CD4-positive, alpha-beta T cell treated with Interleukin-6 for 4 hours (primary cell): ENCODE measurements at regions not wholly inside any gene's neighbourhood (a gene's known extent, or its start where the extent isn't known, plus 50 kb on each side); places are given as distances from the start of the nearest gene placed in this dataset.

Source experiments
- DNase-seq: peaks from one replicate; pipeline ENCODE4 v3.0.0-alpha.2; 2020; ENCODE audit warnings: mixed read lengths

DNA sequence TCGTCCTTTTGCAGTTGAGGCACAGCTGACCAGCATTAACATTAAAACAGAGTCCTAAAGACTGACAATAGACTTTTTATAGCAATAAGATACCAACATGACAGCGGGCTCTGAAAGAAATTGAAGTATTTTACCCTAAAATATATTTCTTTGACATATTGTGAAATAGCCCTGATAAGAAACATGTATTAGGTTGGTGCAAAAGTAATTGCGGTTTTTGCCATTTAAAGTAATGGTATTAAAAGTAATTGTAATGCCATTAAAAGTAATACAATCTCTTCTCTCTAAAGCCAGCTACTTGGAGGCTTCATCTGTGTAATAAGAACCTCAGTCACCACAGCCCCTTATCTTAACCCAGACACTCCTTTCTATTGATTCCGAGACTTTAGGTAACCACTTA lies 394.6 kb downstream of the PREX1 start:
- DNase-seq = no peak

DNA sequence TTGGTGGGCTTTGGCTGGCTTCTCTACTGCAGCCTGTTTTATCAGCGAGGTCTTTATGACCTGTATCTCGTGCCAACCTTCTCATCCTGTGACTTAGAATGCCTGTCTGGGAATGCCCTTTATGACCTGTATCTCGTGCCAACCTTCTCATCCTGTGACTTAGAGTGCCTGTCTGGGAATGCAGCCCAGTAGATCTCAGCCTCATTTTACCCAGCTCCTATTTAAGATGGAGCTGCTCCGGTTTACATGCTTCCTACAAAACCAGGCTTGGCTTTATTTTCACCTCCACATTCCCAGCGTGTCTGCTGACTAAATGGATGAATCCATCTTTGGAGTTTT lies 395.3 kb downstream of the PREX1 start:
- no peak for DNase-seq

DNA sequence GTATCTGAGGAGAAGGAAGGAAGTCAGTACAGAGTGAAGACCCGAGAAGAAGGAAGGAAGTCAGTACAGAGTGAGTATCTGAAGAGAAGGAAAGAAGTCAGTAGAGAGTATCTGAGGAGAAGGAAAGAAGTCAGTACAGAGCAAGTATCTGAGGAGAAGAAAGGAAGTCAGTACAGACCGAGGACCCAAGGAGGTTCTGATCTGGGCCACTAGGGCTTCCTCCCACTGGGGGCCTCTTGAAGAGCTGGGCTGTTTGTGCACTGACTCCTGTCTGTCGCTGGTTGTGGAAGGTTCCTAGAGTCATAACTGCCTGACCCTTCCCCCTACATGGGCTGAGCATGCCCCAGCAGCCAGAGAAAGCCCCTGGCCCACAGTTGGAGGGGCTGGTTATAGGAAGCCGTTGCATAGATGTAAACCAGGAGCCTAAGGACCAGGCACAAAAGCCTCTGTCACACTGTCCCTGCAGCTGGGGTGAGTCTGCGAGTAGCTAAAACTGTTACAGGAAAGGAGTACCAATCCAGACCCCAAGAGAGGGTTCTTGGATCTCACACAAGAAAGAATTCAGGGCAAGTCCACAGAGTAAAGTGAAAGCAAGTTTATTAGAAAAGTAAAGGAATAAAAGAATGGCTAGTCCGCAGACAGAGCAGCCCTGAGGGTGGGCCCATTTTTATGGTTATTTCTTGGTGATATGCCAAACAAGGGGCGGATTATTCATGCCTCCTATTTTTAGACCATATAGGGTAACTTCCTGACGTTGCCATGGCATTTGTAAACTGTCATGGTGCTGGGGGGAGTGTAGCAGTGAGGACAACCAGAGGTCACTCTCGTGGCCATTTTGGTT lies 395.9 kb downstream of the PREX1 start:
- no peak for DNase-seq

DNA sequence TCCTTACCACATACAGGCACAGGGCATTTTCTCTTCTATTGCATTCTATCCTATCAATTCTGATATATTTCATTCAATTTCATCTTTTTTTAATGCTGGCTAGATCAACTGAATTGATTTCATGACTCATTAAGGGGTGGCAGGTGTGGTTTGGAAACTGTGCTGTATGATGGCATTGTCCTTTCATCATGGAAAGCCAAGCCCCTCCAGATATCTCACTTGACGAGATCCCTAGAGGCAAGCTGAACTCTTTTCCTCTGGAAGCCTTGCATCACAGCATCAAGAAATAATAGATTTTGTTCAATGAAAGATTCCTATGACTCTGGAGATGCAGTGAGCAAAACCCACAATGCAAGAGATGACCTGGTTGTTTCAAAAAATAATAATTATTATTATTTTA lies 401.2 kb downstream of the PREX1 start:
- no peak for DNase-seq

DNA sequence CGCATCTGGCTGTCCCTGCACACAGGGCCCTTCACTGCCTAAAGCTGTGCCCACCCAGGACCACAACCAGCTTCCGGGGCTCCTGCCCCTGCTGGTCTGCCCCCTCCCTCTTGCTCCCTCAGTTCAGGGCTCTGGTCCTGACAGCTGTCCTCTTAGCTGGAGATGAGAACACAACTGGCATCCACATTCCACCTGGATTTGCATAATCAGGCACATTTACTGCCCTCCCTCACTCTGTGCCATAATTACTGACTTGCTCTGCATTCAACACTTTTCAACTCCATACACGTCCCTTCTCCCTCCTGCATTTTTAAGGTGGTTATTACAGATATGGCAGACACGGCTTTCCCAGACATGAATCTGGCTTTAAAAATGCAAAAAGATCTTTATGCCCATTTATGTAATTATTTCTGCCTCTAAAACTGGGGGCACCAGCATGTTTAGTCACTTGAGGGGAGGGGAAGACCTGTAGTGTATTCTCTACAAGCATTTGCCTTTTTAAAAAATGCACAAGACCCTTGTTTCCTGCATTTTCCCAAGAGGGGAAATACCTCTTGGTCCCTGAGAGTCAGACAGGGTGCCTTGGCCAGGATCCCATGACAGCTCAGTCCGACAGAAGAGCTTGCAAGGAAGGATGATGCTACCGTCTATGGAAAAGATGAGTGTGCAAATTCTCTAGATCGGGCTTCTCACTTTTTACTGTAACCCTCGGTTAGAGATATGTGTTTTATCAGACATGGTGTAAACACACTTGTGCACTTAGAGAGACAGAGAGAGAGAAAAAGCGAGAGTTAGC lies 401.8 kb downstream of the PREX1 start:
- no peak for DNase-seq

DNA sequence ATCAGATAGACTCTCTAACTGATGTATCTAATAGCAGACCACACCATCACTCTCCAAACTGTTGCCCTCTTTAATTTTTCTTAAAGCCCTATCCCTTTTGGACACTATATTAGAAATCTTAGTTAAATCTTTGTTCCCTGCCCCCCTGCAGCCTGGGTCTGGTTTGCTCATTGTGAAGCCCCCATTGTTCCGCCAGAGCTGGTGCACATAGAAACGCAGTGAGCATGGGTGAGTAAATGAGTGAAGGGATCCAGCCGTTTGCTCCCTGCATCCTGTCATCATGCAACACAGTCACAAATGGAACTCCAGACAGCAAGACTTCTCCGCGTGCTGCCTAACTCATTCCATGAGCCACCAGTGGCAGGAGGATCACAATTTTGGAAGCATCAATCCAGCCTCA lies 402.5 kb downstream of the PREX1 start:
- DNase-seq = no peak

DNA sequence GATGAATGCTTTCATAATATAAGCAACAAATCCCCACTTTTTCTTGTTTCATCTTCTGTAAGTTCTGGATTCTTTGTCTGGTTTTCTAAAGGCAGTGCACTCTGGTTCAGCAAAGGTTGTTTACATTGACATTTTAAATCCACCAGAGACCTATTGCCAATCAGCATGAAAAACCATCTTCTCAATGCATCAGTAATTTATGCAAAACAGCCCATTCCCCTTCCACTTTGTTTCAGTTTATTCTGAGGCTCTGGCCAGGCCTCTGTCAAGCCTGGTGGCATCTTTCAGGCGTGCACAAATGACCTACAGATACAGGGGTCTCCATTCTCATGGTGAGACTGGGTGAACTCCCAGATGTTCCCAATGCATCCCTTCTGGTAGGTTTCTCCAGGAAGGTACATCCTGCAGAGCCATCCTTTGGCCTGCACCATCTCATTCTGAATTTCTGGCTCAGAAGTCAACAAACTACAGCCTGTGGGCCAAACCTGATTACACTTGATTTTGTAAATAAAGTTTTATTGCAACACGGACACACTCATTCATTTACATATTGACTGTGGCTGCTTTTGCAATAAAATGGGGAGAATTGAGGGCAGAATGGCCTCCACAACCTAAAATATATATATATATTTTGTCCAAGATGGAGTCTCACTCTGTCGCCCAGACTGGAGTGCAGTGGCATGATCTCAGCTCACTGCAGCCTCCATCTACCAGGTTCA lies 405.4 kb downstream of the PREX1 start:
- DNase-seq = no peak

DNA sequence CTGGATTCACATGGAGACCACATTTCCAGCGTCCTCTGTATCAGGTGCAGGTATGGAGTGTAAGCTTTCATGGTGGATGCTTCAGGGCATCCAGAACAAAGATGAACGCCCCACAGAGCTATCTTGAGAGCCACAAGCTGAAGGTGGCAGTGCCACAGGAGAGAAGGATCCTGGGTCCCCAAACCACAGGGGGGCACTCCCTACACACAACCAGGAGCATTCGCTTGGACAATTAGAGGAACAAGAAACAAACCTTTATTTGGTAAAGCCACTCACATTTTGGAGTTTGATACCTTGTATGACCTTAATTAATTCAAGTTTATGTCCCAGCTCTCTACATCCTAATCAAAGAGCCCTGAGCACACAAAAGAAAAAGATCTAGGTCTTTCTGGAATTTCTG lies 406.3 kb downstream of the PREX1 start:
- DNase-seq = no peak

DNA sequence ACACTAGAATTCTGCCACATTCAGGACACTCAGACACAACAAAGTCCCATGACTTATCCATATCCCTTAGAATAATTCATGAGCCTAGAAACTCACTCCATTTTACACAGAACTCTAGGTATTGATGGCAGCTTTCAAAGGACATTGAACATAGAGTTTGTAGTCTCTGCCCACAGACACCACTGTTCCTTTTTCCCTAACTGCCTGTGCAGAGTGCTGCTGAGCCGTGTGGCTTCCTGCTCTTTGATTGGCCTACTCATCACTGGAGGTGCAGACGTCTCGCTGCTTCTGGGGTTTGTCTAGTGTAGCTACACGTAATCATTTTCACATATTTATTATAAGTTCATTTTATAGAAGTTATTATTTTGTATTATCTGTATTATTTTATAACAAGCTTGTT lies 407.6 kb downstream of the PREX1 start:
- DNase-seq = no peak

DNA sequence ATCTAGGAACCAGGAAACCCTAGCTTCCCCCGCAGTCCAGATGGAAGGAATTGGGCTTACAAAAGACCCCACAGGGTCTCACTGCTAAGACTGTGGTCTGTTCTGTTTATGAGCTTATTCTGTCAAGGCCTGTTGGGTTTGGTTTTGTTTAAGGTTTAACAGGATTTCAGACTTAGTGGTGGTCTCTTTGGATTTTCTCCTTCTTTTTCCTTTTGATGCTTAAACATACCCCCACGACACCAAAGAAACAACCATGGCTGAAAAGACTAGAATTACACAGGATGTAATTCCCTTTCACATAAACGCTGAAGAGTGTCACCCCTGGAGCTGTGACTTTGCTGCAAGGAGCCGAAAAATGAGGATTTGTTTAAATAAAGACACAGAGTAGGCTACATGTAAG lies 408.6 kb downstream of the PREX1 start:
- no peak for DNase-seq

DNA sequence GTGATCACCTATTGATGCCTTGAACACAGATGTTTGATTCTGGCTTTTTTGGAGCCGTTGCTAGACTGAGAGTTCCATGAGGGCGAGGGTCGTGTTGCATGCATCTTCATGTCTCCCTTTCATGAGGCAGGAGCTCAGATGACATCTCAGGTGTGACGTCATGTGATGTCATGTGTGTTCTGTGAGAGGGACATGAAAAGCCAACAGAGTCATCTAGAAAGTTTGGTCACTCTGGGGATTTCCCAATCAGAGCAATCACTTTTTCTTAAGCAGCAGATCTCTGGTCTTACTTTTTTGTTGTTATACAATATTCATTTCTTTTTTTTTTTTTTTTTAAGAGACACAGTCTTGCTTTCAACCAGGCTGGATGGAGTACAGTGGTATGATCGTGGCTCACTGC lies 411.8 kb downstream of the PREX1 start:
- DNase-seq = no peak

DNA sequence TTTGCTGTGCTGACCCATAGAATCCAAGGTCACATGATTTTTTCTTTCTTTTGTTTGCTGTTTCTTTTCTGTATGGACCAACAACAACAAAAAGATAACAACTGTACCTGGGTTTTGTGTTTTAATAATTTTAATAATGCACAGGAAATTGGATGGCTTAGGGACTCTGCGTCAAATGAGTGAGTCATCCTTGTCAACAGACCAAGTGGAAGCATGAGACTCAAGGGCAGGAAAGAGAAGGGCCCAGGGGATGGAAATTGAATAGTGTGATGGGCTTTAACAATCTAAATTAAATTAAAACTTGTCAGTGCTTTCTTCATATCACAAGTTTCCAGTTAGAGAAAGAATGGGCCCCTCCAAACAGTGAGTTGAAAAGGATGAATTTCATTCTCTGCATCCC lies 413.0 kb downstream of the PREX1 start:
- DNase-seq = no peak

DNA sequence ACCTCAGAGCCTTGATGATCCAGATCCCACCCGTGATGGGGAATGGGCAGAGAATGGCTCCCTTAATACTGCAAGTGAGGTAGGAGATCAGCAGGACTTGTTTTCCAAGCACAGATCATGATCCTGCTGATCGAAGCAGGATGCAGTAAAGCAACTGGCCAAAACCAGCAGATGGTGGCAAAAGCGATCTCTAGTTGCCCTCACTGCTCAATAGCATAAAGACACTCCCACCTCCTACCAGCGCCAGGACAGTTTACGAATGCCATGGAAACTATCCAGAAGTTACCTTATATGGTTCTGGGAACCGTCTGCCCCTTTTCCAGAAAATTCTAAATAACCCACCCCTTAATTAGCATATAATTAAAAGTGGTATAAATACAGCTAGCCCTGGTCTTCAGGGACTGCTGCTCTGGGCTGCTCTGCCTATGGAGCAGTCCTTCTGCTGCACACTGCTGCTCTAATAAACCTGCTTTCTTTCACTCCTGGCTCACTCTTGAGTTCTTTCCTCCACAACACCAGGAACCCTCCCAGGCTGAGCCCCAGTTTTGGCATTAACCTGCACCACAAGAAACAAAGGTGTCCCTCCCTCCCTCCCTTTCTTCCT lies 415.8 kb downstream of the PREX1 start:
- DNase-seq = no peak

DNA sequence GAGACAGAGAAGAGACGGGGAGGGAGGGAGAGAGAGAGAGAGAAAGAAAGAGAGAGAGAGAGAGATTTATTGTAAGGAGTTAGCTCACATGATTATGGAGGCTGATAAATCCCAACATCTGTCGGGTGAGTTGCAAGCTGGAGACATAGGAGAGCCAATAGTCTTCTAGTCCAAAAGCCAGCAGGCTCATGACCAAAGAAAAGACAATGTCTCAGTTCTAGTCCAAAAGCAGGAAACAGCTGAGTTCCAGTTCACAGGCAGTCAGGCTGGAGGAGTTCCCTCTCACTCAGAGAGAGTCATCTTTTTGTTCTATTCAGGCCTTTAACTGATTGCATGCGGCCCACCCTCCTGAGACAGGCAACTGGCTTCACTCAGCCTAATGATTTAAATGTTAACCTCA lies 416.6 kb downstream of the PREX1 start:
- DNase-seq = no peak

DNA sequence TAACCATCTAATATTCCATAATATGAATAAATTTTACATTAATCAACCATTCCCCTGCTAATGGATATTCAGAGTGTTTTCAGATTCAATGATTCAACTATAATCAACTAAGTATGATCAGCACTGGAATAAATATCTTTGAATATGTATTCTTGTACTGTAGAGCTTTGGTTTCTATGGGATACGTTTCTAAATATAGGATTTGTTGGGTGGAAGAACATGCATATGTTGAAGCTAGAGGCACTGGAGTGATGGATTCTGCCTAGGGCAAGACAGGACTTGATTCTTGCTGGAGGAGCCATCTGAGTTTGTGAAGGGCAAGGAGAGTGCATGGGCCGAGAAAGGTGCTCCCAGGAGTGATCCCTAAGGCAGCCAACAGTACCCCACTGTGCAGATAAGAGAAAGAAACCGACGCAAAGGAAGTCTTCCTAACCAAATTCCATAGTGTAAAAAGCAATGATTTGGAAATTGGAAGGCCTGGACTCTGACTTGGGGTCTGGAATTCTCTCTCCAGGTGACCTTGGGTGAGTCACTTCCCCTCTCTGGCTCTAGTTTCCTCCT lies 418.7 kb downstream of the PREX1 start:
- DNase-seq = no peak

DNA sequence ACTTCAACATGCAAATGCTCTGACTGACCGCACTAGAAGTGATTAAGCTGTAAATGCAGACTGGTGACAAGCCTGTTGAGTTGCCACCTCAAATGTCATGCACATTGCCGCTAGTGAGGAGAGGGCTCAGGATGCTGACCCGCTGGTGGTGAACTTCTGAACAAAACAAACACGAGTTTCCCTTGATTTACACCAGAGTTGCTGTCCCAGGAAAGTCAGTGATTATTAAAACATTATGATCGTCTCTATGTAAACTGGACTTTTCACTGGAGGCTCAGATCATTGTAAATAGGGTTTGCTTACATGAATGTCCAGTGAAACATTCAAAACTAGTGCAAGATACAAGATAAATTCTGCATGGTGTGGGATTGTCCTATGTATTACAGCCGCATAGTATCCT lies 420.1 kb downstream of the PREX1 start:
- no peak for DNase-seq

DNA sequence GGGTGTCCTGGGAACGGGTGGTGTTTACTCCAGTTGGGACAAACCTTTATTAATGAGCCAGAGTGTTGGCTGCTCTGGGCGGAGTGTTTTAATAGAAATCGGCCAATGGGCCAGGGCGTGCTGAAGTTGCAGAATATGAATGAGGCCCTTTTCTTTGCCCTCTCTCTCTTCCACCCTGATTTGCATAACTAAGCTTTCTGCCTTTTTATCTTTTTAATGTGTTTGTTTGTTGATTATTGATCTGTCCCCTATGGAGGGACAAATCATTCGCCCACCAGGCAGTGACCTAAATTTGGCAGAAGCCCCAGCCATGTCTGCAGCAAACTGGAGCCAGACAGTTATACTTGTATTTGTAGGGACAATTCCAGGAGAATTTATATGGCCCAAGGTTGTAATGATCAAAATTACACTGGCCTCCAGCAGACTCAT lies 420.9 kb downstream of the PREX1 start:
- DNase-seq = no peak

DNA sequence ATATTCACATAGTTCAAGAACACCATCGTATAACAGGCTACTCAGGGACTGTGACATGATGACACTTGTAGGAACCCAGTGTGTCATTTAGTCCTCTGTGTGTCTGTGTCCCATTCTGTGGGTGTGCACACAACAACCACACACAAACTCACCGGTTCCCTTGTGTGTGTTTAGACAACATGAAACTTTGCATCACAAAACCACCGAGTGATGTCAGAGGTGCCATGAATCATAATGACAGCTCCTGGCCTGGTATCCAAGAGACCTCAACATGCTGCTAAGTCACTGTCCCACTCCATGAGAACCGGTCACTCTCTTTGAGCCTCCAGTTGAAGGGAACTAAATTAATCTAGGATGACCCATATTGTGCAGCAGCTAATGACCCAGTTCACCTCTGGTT lies 421.3 kb downstream of the PREX1 start:
- DNase-seq = no peak

DNA sequence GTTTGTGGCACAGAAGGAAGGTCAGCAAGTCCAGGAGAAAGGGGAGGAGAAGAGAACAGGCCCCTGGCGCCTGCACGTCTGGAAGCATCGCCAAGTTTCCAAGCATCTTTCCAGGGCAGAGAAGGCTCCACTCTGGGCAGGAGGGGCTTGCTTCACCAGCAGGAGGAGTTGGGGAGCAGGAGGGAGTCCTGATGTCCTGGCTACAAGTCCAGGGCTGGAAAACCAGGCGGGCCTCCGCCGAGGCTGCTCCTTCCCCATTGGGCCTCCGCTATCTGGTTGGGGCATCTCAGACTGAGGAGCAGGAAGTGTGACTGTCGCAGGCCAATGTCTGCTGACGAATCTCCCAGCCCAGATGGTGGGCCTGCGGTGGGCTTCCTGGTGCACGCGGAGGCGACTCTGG lies 421.9 kb downstream of the PREX1 start:
- DNase-seq = no peak

DNA sequence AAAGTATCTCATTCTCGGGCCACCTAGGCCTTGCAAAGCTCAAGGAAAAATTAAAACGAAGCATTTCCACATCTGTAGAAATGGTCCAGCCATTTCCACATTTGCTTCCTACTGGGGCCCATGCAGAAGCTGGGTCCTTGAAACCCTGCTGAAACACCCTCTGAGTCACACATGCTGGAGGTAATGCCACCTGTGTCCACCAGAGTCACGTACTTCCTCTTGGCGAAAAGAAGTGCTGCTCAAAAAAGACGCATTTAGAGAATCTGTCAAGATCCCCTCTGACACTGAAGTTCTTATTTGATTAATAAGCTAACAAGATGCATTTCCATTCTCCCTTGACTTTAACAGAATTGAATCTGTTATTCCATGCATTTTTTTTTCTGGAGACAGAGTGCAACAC lies 423.2 kb downstream of the PREX1 start:
- DNase-seq = no peak

DNA sequence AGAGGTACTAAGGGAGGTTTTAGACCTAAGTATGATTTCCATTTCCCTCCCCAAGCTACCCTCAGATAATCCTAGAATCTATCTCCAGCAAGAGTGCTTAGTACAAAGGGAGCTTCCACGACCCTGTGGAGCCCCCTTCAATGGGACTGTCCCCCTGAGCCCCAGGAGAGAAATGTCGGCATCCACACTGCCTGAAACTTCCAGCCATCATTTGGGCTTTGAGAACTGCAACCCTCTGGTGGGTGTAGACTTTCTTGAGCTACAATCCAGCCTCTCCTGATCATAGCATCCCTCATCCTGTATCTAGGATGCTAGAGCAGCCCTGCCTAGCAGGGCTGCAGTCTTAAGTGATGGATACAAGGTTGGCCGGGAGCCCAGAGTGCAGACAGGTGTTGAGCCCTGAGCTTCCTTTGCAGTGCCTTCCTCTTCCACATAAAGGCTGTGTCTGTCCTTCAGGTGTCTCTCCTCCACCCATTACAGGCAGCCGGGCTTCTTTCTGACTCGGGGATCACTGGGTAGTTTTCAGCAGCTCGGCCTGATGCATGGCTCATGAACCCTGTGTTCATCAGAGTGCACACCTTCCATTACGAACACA lies 424.5 kb downstream of the PREX1 start:
- no peak for DNase-seq

DNA sequence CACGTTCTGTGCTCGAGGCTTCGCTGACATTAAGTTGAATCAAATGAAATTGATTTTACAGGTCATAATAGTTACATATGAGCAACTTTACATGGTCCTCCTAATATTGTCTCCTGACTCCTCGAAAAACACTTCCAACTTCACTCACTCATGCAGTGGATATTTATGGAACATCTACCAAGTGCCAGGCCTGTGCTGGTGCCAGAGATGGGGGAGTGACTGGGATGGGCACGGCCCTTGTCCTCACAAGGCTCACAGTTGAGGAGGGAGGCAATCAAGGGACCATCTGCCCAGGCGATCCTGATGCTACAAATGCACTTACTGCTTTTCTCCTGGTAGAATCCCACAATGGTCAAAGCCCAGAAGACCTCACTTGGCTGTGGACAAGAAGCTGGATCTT lies 426.4 kb downstream of the PREX1 start:
- no peak for DNase-seq

DNA sequence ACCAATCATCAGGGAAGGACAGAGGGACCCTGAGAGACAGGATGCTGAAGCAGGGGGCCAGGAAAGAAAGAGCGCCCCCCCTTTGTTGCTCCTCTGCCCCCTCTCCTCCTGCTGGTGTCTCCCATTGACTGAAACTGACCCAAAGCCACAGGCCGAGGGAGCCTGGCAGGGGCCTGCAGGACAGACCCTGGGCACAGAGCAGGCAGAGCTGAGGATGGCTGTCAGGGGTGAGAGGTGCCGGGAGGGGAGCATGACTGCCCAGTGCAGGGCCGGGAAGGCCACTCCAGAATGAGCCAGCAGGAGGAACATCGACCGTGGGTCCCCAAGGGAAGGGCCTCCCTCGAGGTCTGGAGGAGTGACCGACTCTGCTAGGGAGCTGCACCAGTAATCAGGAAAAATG lies 427.8 kb downstream of the PREX1 start:
- DNase-seq = no peak
